Kidney tubule cell (primary cell): ENCODE measurements at regions not wholly inside any gene's neighbourhood (a gene's known extent, or its start where the extent isn't known, plus 50 kb on each side); places are given as distances from the start of the nearest gene placed in this dataset.

Experiments used
- DNase-seq: peaks from one replicate; pipeline ENCODE4 v3.0.0-alpha.2; 2018; ENCODE audit warnings: low spot score

- no peak for DNase-seq
Observed at GRCh38 chr3:74564560-74564959, 49.9 kb downstream of the CNTN3 start.

DNA sequence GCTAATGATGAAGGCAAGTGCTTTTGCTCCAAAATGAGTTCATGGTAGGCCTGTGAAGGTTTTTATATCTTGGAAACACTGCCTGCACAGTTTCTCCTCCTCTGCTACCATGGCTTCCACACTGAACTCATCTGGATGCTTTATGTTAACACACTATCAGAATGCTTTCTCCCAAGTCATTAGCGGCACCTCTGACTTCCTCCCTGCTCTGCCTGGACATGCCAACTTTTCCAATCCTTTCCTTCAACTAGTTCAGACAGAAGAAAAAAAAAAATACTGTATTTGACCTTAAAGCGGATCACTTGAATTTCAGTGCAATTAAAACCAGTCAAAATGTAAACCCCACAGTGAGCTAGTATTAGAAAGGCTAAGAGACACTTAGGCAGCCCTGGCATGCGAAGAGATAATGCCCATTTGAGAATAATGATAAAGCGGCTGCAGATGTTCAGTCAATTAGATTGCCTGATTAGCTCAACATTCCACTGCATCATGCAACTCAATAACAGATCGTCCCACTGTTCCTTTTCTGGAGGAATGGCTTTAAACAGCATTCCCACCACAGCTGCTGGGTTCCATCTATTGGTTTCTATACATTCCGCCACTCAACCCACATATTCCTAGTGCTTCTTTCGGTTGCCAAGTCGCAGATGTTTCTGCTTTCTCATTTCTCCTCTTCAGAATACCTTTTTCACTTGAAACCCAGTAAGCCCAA lies 51.7 kb downstream of the CNTN3 start:
- no peak for DNase-seq

DNA sequence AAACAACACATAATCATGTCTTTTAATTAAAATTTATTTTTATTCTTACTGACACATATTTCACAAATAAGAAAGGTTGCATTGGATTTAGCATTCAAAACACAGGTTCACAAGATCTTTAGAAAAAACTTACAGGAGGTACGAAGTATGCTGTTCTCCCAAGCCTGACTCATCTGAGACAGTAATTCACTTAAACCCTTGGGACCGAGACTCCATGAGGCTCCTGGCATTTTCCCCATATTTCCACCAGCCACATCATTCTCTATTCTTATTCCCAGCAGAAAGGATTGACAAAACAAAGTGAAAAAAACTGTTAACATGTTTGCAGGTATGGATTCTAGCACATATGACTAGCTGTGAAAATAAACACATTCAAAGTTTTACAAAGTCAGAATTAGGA lies 52.6 kb downstream of the CNTN3 start:
- no peak for DNase-seq

GRCh38 chr3:74559261-74559660 lies 55.2 kb downstream of the CNTN3 start:
- DNase-seq = no peak

GRCh38 chr3:74550686-74551085 lies 63.8 kb downstream of the CNTN3 start:
- DNase-seq = no peak

GRCh38 chr3:74546426-74546825 lies 68.0 kb downstream of the CNTN3 start:
- DNase-seq = peak; percentile 6

GRCh38 chr3:74542441-74542840 lies 72.0 kb downstream of the CNTN3 start:
- DNase-seq = no peak

- DNase-seq = no peak
Observed at GRCh38 chr3:74539876-74540275, 74.6 kb downstream of the CNTN3 start.

DNA sequence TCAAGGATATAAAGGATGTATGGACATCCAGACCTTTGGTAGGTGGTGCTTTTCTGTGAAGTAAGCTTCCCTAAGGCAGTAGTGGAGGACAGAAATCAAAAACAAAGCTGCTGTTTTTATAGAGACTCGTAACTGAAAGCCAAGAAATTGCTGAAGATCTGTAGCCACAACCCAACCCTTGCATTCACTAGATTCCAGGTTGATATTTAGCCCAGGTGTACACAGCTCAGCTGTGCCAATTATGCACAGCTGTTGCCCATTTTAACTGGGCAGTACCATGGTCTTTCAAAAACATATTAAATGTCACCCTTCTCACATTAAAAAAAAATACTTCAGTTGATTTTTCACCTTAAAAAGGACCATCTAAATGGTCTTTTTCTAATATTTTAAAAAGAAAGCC lies 75.8 kb downstream of the CNTN3 start:
- DNase-seq = no peak

- DNase-seq = peak; percentile 17
Observed at GRCh38 chr3:74537857-74538256, 76.6 kb downstream of the CNTN3 start.

DNA sequence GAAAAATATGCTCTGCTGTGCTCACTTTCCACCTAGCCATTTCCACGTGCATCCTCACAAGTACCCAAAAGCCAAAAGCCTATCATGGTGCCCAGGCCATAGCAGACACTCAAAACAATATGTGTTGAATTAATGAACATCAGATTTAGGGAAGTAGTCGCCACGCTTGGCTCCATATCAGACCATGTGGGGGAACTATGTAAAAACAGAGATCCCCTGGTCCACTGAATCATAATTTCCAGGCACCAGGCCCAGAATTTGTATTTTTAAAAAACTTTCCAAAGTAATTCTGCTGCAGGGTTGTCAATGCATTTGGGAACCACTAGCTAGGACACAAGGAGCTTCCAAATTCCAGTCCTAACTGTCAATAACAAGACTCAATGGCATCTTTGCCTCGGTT lies 77.3 kb downstream of the CNTN3 start:
- DNase-seq = no peak

- no peak for DNase-seq
Observed at GRCh38 chr3:74535281-74535680, 79.2 kb downstream of the CNTN3 start.

- no peak for DNase-seq
Observed at GRCh38 chr3:74534611-74535010, 79.8 kb downstream of the CNTN3 start.

GRCh38 chr3:74532446-74532845 lies 82.0 kb downstream of the CNTN3 start:
- peak; percentile 84 for DNase-seq

DNA sequence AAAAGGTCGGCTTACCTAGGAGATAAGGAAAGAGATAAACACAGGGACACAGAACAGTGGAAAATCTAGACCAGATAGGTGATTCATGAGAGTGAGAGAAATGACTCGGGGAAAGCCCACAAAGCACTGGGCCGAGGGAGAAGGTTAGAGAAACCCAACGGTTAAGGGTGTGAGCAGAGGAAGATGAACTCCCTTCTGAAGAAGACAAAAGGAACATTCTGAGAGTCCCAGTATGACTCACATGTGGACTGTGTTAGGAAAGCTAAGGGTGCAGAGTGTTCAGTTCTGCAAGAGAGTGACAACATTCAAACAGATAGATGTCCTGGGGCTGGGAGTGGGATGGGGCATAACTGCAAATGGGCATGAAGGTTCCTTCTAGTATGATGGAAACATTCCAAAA lies 83.0 kb downstream of the CNTN3 start:
- DNase-seq = peak; percentile 71

DNA sequence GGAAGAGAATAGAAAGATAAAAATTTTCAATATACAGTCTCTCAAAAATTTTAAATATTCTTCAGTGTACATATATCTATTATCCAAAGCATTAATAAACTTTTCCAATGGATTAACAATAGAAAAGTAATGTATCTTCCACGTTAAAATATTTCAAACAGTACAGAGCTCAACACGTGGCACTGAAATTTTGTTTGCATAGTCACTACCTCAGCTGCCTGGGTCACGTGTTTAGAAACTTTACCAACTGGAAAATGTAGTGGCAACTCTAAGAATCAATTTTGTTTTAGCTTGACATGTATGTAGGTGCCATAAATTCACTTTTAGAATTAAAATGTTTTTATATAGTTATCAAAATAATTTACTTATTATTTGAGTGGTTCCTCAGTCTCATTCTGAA lies 85.3 kb downstream of the CNTN3 start:
- DNase-seq = no peak

DNA sequence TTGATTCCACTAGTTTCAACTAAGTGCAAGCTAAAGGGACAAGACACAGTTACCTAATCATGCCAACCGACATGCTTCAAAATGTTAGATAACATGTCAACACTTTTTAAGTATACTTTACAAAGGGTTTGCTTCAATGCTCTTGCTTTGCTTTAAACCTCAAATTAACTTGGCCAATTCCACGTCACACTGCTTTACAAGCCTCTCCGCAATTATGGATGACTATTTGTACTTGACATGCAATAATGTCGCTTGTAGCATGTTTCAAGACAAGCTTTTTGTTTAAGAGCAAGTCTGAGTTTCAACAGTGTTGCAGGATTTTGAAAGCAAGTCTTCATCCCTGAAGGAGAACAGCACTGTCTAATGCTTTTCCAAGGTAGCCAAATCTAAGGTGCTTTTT lies 86.9 kb downstream of the CNTN3 start:
- DNase-seq = no peak

GRCh38 chr3:74523811-74524210 lies 90.6 kb downstream of the CNTN3 start:
- peak; percentile 44 for DNase-seq

DNA sequence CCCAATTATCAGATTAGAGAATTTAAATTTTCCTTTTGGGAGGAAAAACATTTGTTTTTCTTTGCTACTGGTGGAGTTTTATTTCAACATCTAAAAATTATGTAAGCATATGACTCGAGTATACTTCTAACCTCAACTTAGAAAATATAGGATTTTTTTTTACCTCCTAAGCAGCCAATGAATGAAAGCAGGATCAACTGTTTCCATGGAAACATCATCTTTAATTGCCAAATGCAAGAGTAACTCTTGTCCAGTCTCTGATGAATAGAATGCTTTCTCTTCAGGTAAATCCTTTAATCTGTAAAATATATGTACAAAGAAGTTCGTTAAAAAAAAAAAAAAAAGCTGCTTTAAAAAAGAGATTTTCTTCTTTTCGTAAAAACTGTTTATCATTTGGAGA lies 93.6 kb downstream of the CNTN3 start:
- DNase-seq = no peak

DNA sequence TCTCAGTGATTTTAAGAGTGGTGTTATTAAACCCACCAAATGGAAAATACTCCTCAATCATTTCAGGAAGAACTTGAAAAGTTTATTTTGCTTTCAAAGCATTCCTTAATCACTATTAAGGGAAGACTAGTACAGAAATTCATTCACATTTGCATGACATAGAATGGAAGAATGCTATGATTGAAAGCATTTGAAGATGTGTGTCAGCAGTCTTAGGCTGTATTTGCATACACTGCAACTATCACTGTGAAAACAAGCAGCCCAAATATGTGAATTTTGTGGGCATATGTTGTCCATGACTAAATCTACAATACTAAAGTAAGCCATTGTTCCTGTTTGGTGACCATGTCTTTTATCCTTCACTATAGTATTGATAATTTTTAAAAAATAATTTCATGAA lies 95.8 kb downstream of the CNTN3 start:
- no peak for DNase-seq

DNA sequence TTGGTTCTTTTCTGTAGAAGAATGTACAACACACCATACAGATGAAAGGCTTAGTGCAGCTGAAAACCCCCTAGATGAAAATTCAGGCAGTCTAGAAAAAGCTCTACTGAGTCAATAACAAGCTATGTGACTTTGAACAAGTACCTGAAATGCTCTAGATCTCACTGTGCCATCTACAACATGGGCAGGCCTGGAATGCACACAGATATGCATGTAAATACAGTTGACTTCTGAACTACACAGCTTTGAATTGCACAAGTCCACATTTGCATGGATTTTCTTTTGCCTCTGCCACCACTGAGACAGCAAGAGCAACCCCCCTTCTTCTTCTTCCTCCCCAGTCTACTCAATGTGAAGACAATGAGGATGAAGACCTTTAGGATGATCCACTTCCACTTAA lies 98.4 kb downstream of the CNTN3 start:
- DNase-seq = no peak

DNA sequence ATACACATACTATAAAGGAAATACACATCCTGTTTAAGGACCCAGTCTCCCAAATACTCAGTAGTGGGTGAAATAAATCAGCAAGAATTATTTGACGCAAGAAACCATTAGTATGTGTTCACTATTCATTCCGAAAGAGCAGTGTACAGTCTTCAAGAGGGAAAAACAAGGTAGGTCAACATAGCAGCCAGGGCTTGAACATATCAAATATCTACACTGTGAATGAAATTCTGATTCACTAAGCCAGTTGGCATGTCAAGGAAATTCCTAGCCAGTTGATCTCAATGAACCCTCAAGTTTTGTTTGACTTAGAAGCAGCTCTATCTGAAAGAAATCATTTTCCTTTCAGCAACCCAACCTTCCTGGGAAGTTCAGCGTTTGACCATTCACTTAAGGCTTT lies 99.0 kb downstream of the CNTN3 start:
- DNase-seq = no peak

DNA sequence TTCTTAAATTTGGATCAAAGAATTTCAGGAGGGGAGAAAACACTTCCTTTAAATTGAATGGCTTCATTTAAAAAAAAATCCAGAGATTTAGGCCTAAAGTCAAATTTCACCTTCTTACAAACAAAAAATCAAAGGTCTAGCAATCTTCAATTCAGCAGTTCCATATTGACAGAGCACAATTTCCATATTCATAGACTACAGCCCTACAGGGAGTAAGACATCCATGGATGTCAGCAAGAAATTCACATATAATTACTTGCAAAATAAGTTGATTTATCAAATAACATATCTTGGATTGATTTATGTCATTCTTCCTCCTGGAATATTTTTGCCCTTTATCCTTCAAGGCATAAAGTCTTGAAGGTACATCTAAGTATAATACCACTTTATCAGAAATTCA lies 103.4 kb downstream of the CNTN3 start:
- DNase-seq = no peak

- DNase-seq = no peak
Observed at GRCh38 chr3:74510261-74510818, 104.1 kb downstream of the CNTN3 start.
